Keratinocyte (primary cell): ENCODE measurements at regions not wholly inside any gene's neighbourhood (a gene's known extent, or its start where the extent isn't known, plus 50 kb on each side); places are given as distances from the start of the nearest gene placed in this dataset.

Source experiments
- DNase-seq: peaks from one replicate; pipeline ENCODE4 v3.0.0-alpha.2; 2011; ENCODE audit warnings: low read depth, missing footprints, low spot score
- FAIRE-seq: peaks from 2 replicates; lab custom pipeline; 2011; peaks lifted over from hg19 to GRCh38; lab: Jason Lieb, UNC
- H2AFZ ChIP-seq: 2 replicates; pipeline ENCODE4 v1.6.0; 2012; ENCODE audit warnings: low read length, control low read depth, inconsistent platforms; ENCODE audit not compliant: control insufficient read depth
- H3K27ac ChIP-seq: 2 replicates; pipeline ENCODE4 v1.5.1; 2011; ENCODE audit warnings: low read length; ENCODE audit not compliant: control insufficient read depth, insufficient read depth
- H3K27me3 ChIP-seq: 3 replicates; pipeline ENCODE4 v1.6.0; 2011; ENCODE audit warnings: low read length; ENCODE audit not compliant: control insufficient read depth, insufficient read depth; ENCODE audit errors: extremely low read depth
- H3K36me3 ChIP-seq, 2 experiments: 2 replicates in 1 of 2; 3 replicates in 1 of 2; pipeline ENCODE4 v1.5.1; 2011; ENCODE audit warnings: low read length in 2 of 2, mild to moderate bottlenecking in 1 of 2; ENCODE audit not compliant: control insufficient read depth in 2 of 2, insufficient read depth in 2 of 2; ENCODE audit errors: extremely low read depth in 1 of 2
- H3K4me1 ChIP-seq: 3 replicates; pipeline ENCODE4 v1.5.1; 2011; ENCODE audit warnings: low read length; ENCODE audit not compliant: control insufficient read depth, insufficient read depth; ENCODE audit errors: extremely low read depth
- H3K4me2 ChIP-seq: 3 replicates; pipeline ENCODE4 v1.6.0; 2011; ENCODE audit warnings: low read depth, low read length; ENCODE audit not compliant: control insufficient read depth, insufficient read depth; ENCODE audit errors: extremely low read depth
- H3K4me3 ChIP-seq, 3 experiments: fragments of 200-600 bp in 1 of 3; sonication (generic) in 1 of 3; 2 replicates in 2 of 3; 3 replicates in 1 of 3; pipeline ENCODE4 v1.5.1; 2011 to 2016; ENCODE audit warnings: low read length in 3 of 3, mild to moderate bottlenecking in 3 of 3, control low read depth in 2 of 3, inconsistent platforms in 1 of 3, low read depth in 1 of 3, mixed read lengths in 1 of 3, mixed run types in 1 of 3, moderate library complexity in 1 of 3; ENCODE audit not compliant: control insufficient read depth in 2 of 3, insufficient read depth in 2 of 3; ENCODE audit errors: extremely low read depth in 1 of 3
- H3K79me2 ChIP-seq: 2 replicates; pipeline ENCODE4 v1.6.0; 2012; ENCODE audit warnings: low read length; ENCODE audit not compliant: control insufficient read depth, insufficient read depth
- H3K9ac ChIP-seq: 3 replicates; pipeline ENCODE4 v1.6.0; 2011; ENCODE audit warnings: low read length; ENCODE audit not compliant: control insufficient read depth, insufficient read depth; ENCODE audit errors: extremely low read depth
- H3K9me1 ChIP-seq: 3 replicates; pipeline ENCODE4 v1.6.0; 2011; ENCODE audit warnings: low read length; ENCODE audit not compliant: control insufficient read depth, insufficient read depth; ENCODE audit errors: extremely low read depth
- H3K9me3 ChIP-seq: 2 replicates; pipeline ENCODE4 v1.5.1; 2012; ENCODE audit warnings: low read depth, low read length; ENCODE audit not compliant: control insufficient read depth
- H4K20me1 ChIP-seq: 3 replicates; pipeline ENCODE4 v1.6.0; 2011; ENCODE audit warnings: low read length; ENCODE audit not compliant: control insufficient read depth, insufficient read depth; ENCODE audit errors: extremely low read depth
- EZH2 ChIP-seq: IDR thresholded peaks from one replicate; pipeline ENCODE4 v1.6.1; 2012; ENCODE audit warnings: inconsistent platforms, mild to moderate bottlenecking, low read length, moderate library complexity
- dilution Hi-C: fragments of 300-500 bp; cut with MboI; formaldehyde crosslinking; loops from one replicate; pipeline ENCODE4 v1.7.0; 2020; ENCODE audit warnings: low sequenced_read_pairs; ENCODE audit not compliant: extremely low pct_ligation_motif_present
- TF ChIP-seq, protein P1 (sequence below), 3 experiments: IDR thresholded peaks in 1 of 3; conservative IDR thresholded peaks in 1 of 3; optimal IDR thresholded peaks in 1 of 3; 2 replicates in 2 of 3; 3 replicates in 1 of 3; pipeline versions ENCODE3 to v1.5.1; 2011; ENCODE audit warnings: low read length in 3 of 3, mild to moderate bottlenecking in 3 of 3, moderate library complexity in 2 of 3, control low read depth in 1 of 3, inconsistent platforms in 1 of 3; ENCODE audit not compliant: insufficient read depth in 2 of 3; ENCODE audit errors: extremely low read depth in 1 of 3

DNA sequence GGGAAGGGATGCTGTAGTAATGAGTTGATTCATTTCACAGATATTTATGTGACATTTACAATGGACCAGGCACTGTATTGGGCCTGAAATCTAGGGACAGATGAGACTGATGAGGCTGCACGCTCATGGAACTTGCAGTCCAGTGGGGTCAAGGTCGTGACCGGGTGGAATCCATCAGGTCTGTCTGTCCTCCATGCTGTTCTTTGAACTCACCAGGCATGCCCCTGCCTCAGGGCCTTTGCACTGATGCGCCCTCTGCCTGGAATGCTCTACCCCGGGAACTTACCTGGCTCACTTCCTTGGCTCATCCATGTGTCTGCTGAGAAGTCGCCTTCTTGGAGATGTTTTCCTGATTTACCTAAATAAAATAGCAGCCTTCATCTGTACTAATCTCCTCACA lies 200.1 kb downstream of the VRK1 start:
- FAIRE-seq, result no peak
- no peaks in the 10 kb centered on the region for H3K36me3 ChIP-seq
- no peaks in the 10 kb centered on the region for H3K79me2 ChIP-seq
- TF ChIP-seq EZH2, result no peak
- TF ChIP-seq, protein P1, sequence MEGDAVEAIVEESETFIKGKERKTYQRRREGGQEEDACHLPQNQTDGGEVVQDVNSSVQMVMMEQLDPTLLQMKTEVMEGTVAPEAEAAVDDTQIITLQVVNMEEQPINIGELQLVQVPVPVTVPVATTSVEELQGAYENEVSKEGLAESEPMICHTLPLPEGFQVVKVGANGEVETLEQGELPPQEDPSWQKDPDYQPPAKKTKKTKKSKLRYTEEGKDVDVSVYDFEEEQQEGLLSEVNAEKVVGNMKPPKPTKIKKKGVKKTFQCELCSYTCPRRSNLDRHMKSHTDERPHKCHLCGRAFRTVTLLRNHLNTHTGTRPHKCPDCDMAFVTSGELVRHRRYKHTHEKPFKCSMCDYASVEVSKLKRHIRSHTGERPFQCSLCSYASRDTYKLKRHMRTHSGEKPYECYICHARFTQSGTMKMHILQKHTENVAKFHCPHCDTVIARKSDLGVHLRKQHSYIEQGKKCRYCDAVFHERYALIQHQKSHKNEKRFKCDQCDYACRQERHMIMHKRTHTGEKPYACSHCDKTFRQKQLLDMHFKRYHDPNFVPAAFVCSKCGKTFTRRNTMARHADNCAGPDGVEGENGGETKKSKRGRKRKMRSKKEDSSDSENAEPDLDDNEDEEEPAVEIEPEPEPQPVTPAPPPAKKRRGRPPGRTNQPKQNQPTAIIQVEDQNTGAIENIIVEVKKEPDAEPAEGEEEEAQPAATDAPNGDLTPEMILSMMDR (optimal IDR thresholded peaks at IDR 0.05 in 1 of 3, IDR thresholded peaks at IDR 0.05 in 1 of 3, conservative IDR thresholded peaks at IDR 0.05 in 1 of 3; ENCODE audit: extremely low read depth in 1 of 3, insufficient read depth in 2 of 3, low read length in 3 of 3), result no peak
- H3K4me2 ChIP-seq, result no peak overlapping the region
- H3K9me1 ChIP-seq, result no peaks in the 10 kb centered on the region
- no peaks in the 10 kb centered on the region for H3K4me1 ChIP-seq
- no peak overlapping the region for H3K27ac ChIP-seq
- no peak overlapping the region for H3K9ac ChIP-seq
- dilution Hi-C loops, result no loop called here
- no peak overlapping the region for H2AFZ ChIP-seq
- H3K27me3 ChIP-seq, result no peaks in the 10 kb centered on the region
- H4K20me1 ChIP-seq, result no peaks in the 10 kb centered on the region
- no peaks in the 10 kb centered on the region for H3K9me3 ChIP-seq
- no peak for DNase-seq
- H3K4me3 ChIP-seq, result no peak overlapping the region

DNA sequence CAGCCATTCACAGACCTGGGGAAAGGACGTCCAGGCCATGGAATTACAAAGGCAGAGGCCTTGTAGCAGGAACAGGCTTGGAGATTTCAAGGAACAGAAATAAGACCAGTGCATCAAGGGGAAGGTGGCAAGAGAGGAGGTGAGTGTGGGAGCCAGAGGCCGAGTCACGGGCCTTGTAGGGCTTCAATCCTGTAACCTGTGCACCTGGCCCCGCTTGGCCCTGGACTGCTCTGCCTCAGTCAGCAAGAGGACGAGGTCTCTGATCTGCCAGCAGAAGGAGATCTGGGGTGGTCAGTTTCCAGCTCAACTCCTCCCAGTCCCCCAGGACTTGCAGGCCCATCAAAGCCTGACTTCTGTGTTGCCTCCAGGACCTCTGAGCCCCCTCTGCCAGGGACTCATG lies 200.8 kb downstream of the VRK1 start:
- H3K27ac ChIP-seq, result no peak overlapping the region
- H2AFZ ChIP-seq, result no peak overlapping the region
- no peak for TF ChIP-seq EZH2
- TF ChIP-seq, protein P1 (optimal IDR thresholded peaks at IDR 0.05 in 1 of 3, IDR thresholded peaks at IDR 0.05 in 1 of 3, conservative IDR thresholded peaks at IDR 0.05 in 1 of 3; ENCODE audit: extremely low read depth in 1 of 3, insufficient read depth in 2 of 3, low read length in 3 of 3), result no peak
- no peaks in the 10 kb centered on the region for H3K9me3 ChIP-seq
- H3K9ac ChIP-seq, result no peak overlapping the region
- H3K4me3 ChIP-seq, result no peak overlapping the region
- DNase-seq, result no peak
- no peaks in the 10 kb centered on the region for H3K79me2 ChIP-seq
- no peaks in the 10 kb centered on the region for H4K20me1 ChIP-seq
- no peak overlapping the region for H3K4me2 ChIP-seq
- FAIRE-seq, result no peak
- no peaks in the 10 kb centered on the region for H3K9me1 ChIP-seq
- no peaks in the 10 kb centered on the region for H3K36me3 ChIP-seq
- no peaks in the 10 kb centered on the region for H3K4me1 ChIP-seq
- dilution Hi-C loops, result no loop called here
- no peaks in the 10 kb centered on the region for H3K27me3 ChIP-seq
